OCI-LY7 (cell line): ENCODE measurements at regions not wholly inside any gene's neighbourhood (a gene's known extent, or its start where the extent isn't known, plus 50 kb on each side); places are given as distances from the start of the nearest gene placed in this dataset.
"Not testable (repeated sequence)": the region's sequence is repeated elsewhere in the genome, so short reads cannot be mapped to it uniquely, and the experiment has no call there.

Experiments
- BruUV-seq: library from RNA; stranded (reverse); fragments of 400-500 nt; replicated peaks from 2 replicates; lab custom pipeline; 2021; lab: Mats Ljungman, UMichigan
- CTCF ChIA-PET: fragments of 300-600 bp; sonication (Branson Sonifier 250); formaldehyde crosslinking; loops from one replicate; lab custom pipeline; 2022; ENCODE audit warnings: antibody characterized with exemption; ENCODE audit not compliant: unreplicated experiment; lab: Charles Lee
- POLR2A ChIA-PET: fragments of 300-600 bp; sonication (Branson Sonifier 250); formaldehyde crosslinking; loops from one replicate; lab custom pipeline; 2022; ENCODE audit warnings: antibody characterized with exemption; lab: Charles Lee
- DNase-seq: peaks from one replicate; pipeline ENCODE4 v3.0.0-alpha.2; 2015; ENCODE audit warnings: low spot score
- H2AFZ ChIP-seq: fragments of 200-600 bp; sonication (generic), shearing (Covaris generic); 2 replicates; pipeline ENCODE4 v1.6.1; 2014; ENCODE audit warnings: mild to moderate bottlenecking, antibody characterized with exemption, low read length, moderate library complexity
- H3K27ac ChIP-seq: fragments of 200-600 bp; sonication (generic); 2 replicates; pipeline ENCODE4 v1.5.1; 2014; ENCODE audit warnings: mixed run types, low read depth, mild to moderate bottlenecking, moderate library complexity, low read length, inconsistent platforms; ENCODE audit not compliant: poor library complexity, severe bottlenecking
- H3K36me3 ChIP-seq: fragments of 200-600 bp; sonication (generic); 2 replicates; pipeline ENCODE4 v1.6.1; 2014; ENCODE audit warnings: mild to moderate bottlenecking, antibody characterized with exemption, low read length, moderate library complexity, mixed read lengths; ENCODE audit not compliant: insufficient read depth
- H3K4me1 ChIP-seq: fragments of 200-600 bp; sonication (generic); 2 replicates; pipeline ENCODE4 v1.5.1; 2014; ENCODE audit warnings: mild to moderate bottlenecking, low read length; ENCODE audit not compliant: insufficient read depth, poor library complexity, severe bottlenecking
- H3K4me2 ChIP-seq: fragments of 200-600 bp; sonication (generic); 2 replicates; pipeline ENCODE4 v1.6.1; 2014; ENCODE audit warnings: mild to moderate bottlenecking, low read length
- H3K4me3 ChIP-seq: fragments of 200-600 bp; sonication (generic); 2 replicates; pipeline ENCODE4 v1.5.1; 2014; ENCODE audit warnings: mild to moderate bottlenecking, low read depth, low read length; ENCODE audit not compliant: poor library complexity, severe bottlenecking
- H3K79me2 ChIP-seq: fragments of 200-600 bp; sonication (generic); 2 replicates; pipeline ENCODE4 v1.6.1; 2016; ENCODE audit warnings: low read depth, mild to moderate bottlenecking, low read length, moderate library complexity, mixed read lengths; ENCODE audit not compliant: insufficient read depth
- H3K9me2 ChIP-seq: fragments of 200-600 bp; sonication (generic); 2 replicates; pipeline ENCODE4 v1.6.1; 2016; ENCODE audit warnings: mild to moderate bottlenecking, low read length, mixed read lengths; ENCODE audit not compliant: insufficient read depth
- H3K9me3 ChIP-seq: fragments of 200-600 bp; sonication (generic); 2 replicates; pipeline ENCODE4 v1.6.1; 2014; ENCODE audit warnings: mild to moderate bottlenecking, mixed run types, low read length, mixed read lengths
- H4K20me1 ChIP-seq: fragments of 200-600 bp; sonication (generic); 2 replicates; pipeline ENCODE4 v1.6.1; 2014; ENCODE audit warnings: mild to moderate bottlenecking, antibody characterized with exemption, low read length, moderate library complexity, mixed read lengths; ENCODE audit not compliant: insufficient read depth
- CTCF ChIP-seq: fragments of 200-600 bp; sonication (generic); conservative IDR thresholded peaks from 2 replicates; pipeline ENCODE4 v1.5.1; 2014; ENCODE audit warnings: mild to moderate bottlenecking, antibody characterized with exemption, low read length, moderate library complexity, mixed read lengths
- EZH2phosphoT487 ChIP-seq: fragments of 200-600 bp; sonication (generic); IDR thresholded peaks from 2 replicates; pipeline ENCODE4 v1.6.1; 2018; ENCODE audit warnings: low read depth, borderline replicate concordance, mild to moderate bottlenecking, mixed run types, antibody characterized with exemption, low read length, moderate library complexity, mixed read lengths
- intact Hi-C: fragments of 100-400 bp; cut with micrococcal nuclease; formaldehyde crosslinking; loops from one replicate; pipeline ENCODE4 v1.10.0; 2022; ENCODE audit not compliant: unreplicated experiment

GRCh38 chr10:30697806-30698205 is 68.3 kb upstream of the LYZL2 start:
- POLR2A ChIA-PET, result interaction anchor here (0.6 to 1.4 kb wide), 5 partner anchors 9 to 1329 kb away, joined by 3 to 5 read pairs (median 3); no protein-coding TSS in a partner anchor
- Histone ChIP-seq H4K20me1 (no peaks in the 10 kb centered on the region), H3K4me3 (no peak overlapping the region), H3K9me2 (no peaks in the 10 kb centered on the region), H3K9me3 (no peaks in the 10 kb centered on the region), H3K36me3 (peaks cover 4% of the 10 kb centered on the region; the same call in 1 of the 2 replicates), H2AFZ (no peak overlapping the region), H3K4me2 (peak overlapping the region; percentile 35), H3K79me2 (peaks cover 23% of the 10 kb centered on the region), H3K27ac (peak overlapping the region; percentile 35), H3K4me1 (peaks cover 67% of the 10 kb centered on the region)
- TF ChIP-seq CTCF (no peak), EZH2phosphoT487 (no peak)
- BruUV-seq, result no TSS peak
- intact Hi-C loops, result loop anchor here (2.0 kb wide), 1 partner anchor 51 kb away; no protein-coding TSS in a partner anchor
- CTCF ChIA-PET, result no interaction called here
- DNase-seq, result no peak

DNA sequence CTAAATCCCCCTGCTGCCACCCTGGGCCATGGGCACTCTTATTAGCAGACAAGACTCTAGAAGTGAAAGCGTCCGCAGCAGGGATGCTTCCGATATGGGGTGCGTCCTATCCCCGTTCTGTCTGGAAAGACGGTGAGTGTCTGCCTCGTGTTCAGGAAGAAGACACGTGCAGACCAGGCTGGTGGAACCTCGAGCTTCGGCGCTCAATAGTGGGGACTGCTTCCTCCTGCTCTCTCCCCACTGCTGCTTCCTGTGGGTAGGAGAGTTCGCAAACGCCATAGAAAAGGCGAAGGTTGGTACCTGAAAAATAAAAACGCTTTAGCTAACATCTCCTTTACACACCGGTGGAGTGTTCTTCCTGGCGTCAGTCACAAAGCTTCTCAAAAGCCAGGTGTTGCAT is 67.7 kb upstream of the LYZL2 start:
- intact Hi-C loops, H3K4me3 ChIP-seq, DNase-seq, CTCF ChIA-PET, H3K9me3 ChIP-seq, BruUV-seq, H2AFZ ChIP-seq, H3K27ac ChIP-seq, H3K9me2 ChIP-seq, H3K36me3 ChIP-seq, H4K20me1 ChIP-seq: not testable (repeated sequence)
- Histone ChIP-seq H3K79me2 (peaks cover 17% of the 10 kb centered on the region; the same call in 1 of the 2 replicates), H3K4me1 (peaks cover 67% of the 10 kb centered on the region), H3K4me2 (0 out of 2 replicates have a peak overlapping the region, but pooled peaks have one; percentile 35)
- POLR2A ChIA-PET, result interaction anchor here (0.6 to 1.2 kb wide), 2 partner anchors 21 to 1330 kb away, joined by 3 to 5 read pairs; no protein-coding TSS in a partner anchor

- POLR2A ChIA-PET, H2AFZ ChIP-seq, H4K20me1 ChIP-seq, intact Hi-C loops, H3K4me3 ChIP-seq, BruUV-seq, H3K27ac ChIP-seq, H3K4me2 ChIP-seq, H3K36me3 ChIP-seq, H3K9me3 ChIP-seq, CTCF ChIA-PET, DNase-seq, H3K9me2 ChIP-seq: not testable (repeated sequence)
- peak; percentile 73 for TF ChIP-seq CTCF
- Histone ChIP-seq H3K79me2 (peaks cover 14% of the 10 kb centered on the region; the same call in 1 of the 2 replicates), H3K4me1 (peaks cover 64% of the 10 kb centered on the region)
These were observed 67.0 kb upstream of the LYZL2 start for GRCh38 chr10:30696416-30697185.

DNA sequence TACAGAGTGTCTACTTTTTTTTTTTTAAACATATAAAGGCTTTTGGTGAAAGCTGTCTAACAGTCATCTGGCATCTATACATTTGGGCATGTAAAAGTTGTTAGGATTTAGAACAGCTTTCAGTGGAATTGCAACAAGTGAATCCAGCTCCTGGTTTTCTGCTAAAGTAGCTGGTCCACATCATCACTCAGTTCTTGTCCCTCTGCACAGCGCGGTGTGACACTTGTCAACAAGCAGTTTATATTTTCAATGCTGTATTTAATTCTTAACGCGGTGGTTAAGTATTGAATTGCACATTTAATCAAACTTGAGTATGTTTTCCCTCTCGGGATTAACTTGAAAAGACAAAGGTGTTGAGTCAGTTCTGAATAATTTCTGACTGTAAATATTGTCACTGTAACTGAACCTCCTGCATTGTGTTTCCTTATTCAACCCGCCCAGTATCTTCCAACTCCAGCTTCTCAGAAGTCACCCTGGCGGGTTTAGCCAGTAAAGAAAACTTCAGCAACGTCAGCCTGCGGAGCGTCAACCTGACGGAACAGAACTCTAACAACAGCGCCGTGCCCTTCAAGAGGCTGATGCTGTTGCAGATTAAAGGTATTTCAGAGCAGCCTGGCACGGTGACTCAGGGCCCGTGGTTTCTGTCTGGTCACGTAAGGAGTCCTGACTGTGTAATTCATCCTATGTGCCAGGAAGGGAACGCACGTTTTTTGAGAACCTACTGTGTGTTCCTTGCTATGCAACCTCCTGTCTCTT is 66.1 kb upstream of the LYZL2 start:
- H2AFZ ChIP-seq, H3K9me2 ChIP-seq, intact Hi-C loops, H3K4me2 ChIP-seq, H3K36me3 ChIP-seq, H3K9me3 ChIP-seq, H3K4me3 ChIP-seq, DNase-seq, CTCF ChIA-PET, POLR2A ChIA-PET, H4K20me1 ChIP-seq, BruUV-seq, H3K27ac ChIP-seq: not testable (repeated sequence)
- Histone ChIP-seq H3K79me2 (peaks cover 10% of the 10 kb centered on the region; the same call in 1 of the 2 replicates), H3K4me1 (peaks cover 54% of the 10 kb centered on the region)
